A549 (cell line): ENCODE measurements at regions not wholly inside any gene's neighbourhood (a gene's known extent, or its start where the extent isn't known, plus 50 kb on each side); places are given as distances from the start of the nearest gene placed in this dataset.

Source experiments
- CEBPB ChIP-seq, 2 experiments: fragments of >200 bp in 1 of 2; sonication (Bioruptor Twin) in 1 of 2; formaldehyde crosslinking in 1 of 2; IDR thresholded peaks; 2 replicates each; pipeline ENCODE4 v1.6.1; 2012 to 2016
- CTCF ChIP-seq: fragments of >200 bp; sonication (Bioruptor Twin); formaldehyde crosslinking; IDR thresholded peaks from 3 replicates; pipeline ENCODE4 v1.5.1; 2016
- EHF ChIP-seq: fragments of 250-450 bp; sonication (Bioruptor Pico); IDR thresholded peaks from 2 replicates; pipeline ENCODE4 v1.5.0; 2020; ENCODE audit warnings: mild to moderate bottlenecking
- FOXS1 ChIP-seq: fragments of 250-450 bp; sonication (Bioruptor Pico); IDR thresholded peaks from 2 replicates; pipeline ENCODE4 v1.5.0; 2020; ENCODE audit warnings: mild to moderate bottlenecking, moderate library complexity
- POLR2A ChIP-seq: IDR thresholded peaks from 2 replicates; pipeline ENCODE4 v1.6.1; 2012; ENCODE audit warnings: mild to moderate bottlenecking, low read length
- POLR2AphosphoS2 ChIP-seq: conservative IDR thresholded peaks from 2 replicates; pipeline ENCODE4 v1.6.1; 2012; ENCODE audit warnings: low read length, improper control_type of control experiment, inconsistent platforms
- RAD21 ChIP-seq, 2 experiments: fragments of >200 bp in 1 of 2; sonication (Bioruptor Twin) in 1 of 2; formaldehyde crosslinking in 1 of 2; IDR thresholded peaks in 1 of 2; conservative IDR thresholded peaks in 1 of 2; 2 replicates in 1 of 2; 3 replicates in 1 of 2; pipeline ENCODE4 v1.6.1; 2012 to 2018; ENCODE audit warnings: inconsistent platforms in 1 of 2
- RCOR1 ChIP-seq: fragments of 150-350 bp; IDR thresholded peaks from 2 replicates; pipeline ENCODE4 v1.6.1; 2014; ENCODE audit warnings: antibody characterized with exemption, low read length, low read depth
- RNF2 ChIP-seq: fragments of 200-600 bp; sonication (generic); IDR thresholded peaks from 2 replicates; pipeline ENCODE4 v1.6.1; 2016; ENCODE audit warnings: low read depth, mild to moderate bottlenecking, antibody characterized with exemption, moderate library complexity, borderline replicate concordance
- TF ChIP-seq, protein P1 (sequence below): fragments of >200 bp; sonication (Bioruptor Twin); formaldehyde crosslinking; IDR thresholded peaks from 3 replicates; pipeline ENCODE4 v1.6.1; 2016
- TF ChIP-seq, protein P2 (sequence below): IDR thresholded peaks from 2 replicates; pipeline ENCODE4 v1.6.1; 2012

GRCh38 chr3:139218046-139218445 lies 125.8 kb upstream of the MRPS22 start:
- no peak for TF ChIP-seq RCOR1
- no peak for TF ChIP-seq CTCF
- TF ChIP-seq POLR2AphosphoS2: no peak
- TF ChIP-seq, protein P1, sequence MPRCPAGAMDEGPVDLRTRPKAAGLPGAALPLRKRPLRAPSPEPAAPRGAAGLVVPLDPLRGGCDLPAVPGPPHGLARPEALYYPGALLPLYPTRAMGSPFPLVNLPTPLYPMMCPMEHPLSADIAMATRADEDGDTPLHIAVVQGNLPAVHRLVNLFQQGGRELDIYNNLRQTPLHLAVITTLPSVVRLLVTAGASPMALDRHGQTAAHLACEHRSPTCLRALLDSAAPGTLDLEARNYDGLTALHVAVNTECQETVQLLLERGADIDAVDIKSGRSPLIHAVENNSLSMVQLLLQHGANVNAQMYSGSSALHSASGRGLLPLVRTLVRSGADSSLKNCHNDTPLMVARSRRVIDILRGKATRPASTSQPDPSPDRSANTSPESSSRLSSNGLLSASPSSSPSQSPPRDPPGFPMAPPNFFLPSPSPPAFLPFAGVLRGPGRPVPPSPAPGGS: no peak
- TF ChIP-seq CEBPB (IDR thresholded peaks at IDR 0.05): no peak
- TF ChIP-seq, protein P2, sequence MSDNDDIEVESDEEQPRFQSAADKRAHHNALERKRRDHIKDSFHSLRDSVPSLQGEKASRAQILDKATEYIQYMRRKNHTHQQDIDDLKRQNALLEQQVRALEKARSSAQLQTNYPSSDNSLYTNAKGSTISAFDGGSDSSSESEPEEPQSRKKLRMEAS: no peak
- no peak for TF ChIP-seq RNF2
- no peak for TF ChIP-seq POLR2A
- TF ChIP-seq RAD21 (conservative IDR thresholded peaks at IDR 0.05 in 1 of 2, IDR thresholded peaks at IDR 0.05 in 1 of 2): no peak
- TF ChIP-seq EHF (CRISPR knock-in tag): no peak
- no peak for TF ChIP-seq FOXS1
